Activated naive CD4-positive, alpha-beta T cell treated with Interleukin-2 at 50 U/mL for 16 hours (primary cell): ENCODE measurements at regions not wholly inside any gene's neighbourhood (a gene's known extent, or its start where the extent isn't known, plus 50 kb on each side); places are given as distances from the start of the nearest gene placed in this dataset.

Experiments used
- DNase-seq: peaks from one replicate; pipeline ENCODE4 v3.0.0-alpha.2; 2020

- no peak for DNase-seq
These were observed 415.1 kb downstream of the TMEM161B start for GRCh38 chr5:87853541-87853940.

GRCh38 chr5:87851603-87852002 is 417.0 kb downstream of the TMEM161B start:
- DNase-seq = no peak

GRCh38 chr5:87850843-87851242 is 417.8 kb downstream of the TMEM161B start:
- no peak for DNase-seq

- no peak for DNase-seq
These were observed 422.9 kb downstream of the TMEM161B start for GRCh38 chr5:87845734-87846133.

- no peak for DNase-seq
These were observed 423.8 kb downstream of the TMEM161B start for GRCh38 chr5:87844866-87845265.

GRCh38 chr5:87844449-87844848 is 424.2 kb downstream of the TMEM161B start:
- no peak for DNase-seq

- no peak for DNase-seq
These were observed 424.0 kb upstream of the CCNH start for GRCh38 chr5:87836696-87837095.

GRCh38 chr5:87831499-87831898 is 418.8 kb upstream of the CCNH start:
- DNase-seq = no peak

GRCh38 chr5:87829217-87829551 is 416.5 kb upstream of the CCNH start:
- DNase-seq = no peak

- no peak for DNase-seq
These were observed 416.0 kb upstream of the CCNH start for GRCh38 chr5:87828545-87829216.

- no peak for DNase-seq
These were observed 414.8 kb upstream of the CCNH start for GRCh38 chr5:87827539-87827938.

GRCh38 chr5:87826507-87826906 is 413.8 kb upstream of the CCNH start:
- DNase-seq = no peak

- DNase-seq = no peak
These were observed 412.9 kb upstream of the CCNH start for GRCh38 chr5:87825583-87825982.

- DNase-seq = no peak
These were observed 395.1 kb upstream of the CCNH start for GRCh38 chr5:87807783-87808182.

- DNase-seq = no peak
These were observed 390.6 kb upstream of the CCNH start for GRCh38 chr5:87803352-87803751.

- no peak for DNase-seq
These were observed 379.1 kb upstream of the CCNH start for GRCh38 chr5:87791869-87792268.

- no peak for DNase-seq
These were observed 375.7 kb upstream of the CCNH start for GRCh38 chr5:87788416-87788815.

- no peak for DNase-seq
These were observed 375.0 kb upstream of the CCNH start for GRCh38 chr5:87787625-87788256.

- DNase-seq = no peak
These were observed 374.4 kb upstream of the CCNH start for GRCh38 chr5:87787086-87787485.

GRCh38 chr5:87786471-87786870 is 373.7 kb upstream of the CCNH start:
- no peak for DNase-seq

GRCh38 chr5:87785554-87786335 is 373.0 kb upstream of the CCNH start:
- no peak for DNase-seq

GRCh38 chr5:87784879-87785495 is 372.3 kb upstream of the CCNH start:
- DNase-seq = no peak

GRCh38 chr5:87784311-87784710 is 371.6 kb upstream of the CCNH start:
- DNase-seq = no peak

- DNase-seq = no peak
These were observed 370.2 kb upstream of the CCNH start for GRCh38 chr5:87782916-87783315.
